Anterior cingulate cortex (tissue), 58 donors: ENCODE measurements at regions not wholly inside any gene's neighbourhood (a gene's known extent, or its start where the extent isn't known, plus 50 kb on each side); places are given as distances from the start of the nearest gene placed in this dataset.

Experiments used
- DNase-seq, 58 donors: peaks; one replicate each; lab custom pipeline; 2025; lab: John Stamatoyannopoulos, UW

DNA sequence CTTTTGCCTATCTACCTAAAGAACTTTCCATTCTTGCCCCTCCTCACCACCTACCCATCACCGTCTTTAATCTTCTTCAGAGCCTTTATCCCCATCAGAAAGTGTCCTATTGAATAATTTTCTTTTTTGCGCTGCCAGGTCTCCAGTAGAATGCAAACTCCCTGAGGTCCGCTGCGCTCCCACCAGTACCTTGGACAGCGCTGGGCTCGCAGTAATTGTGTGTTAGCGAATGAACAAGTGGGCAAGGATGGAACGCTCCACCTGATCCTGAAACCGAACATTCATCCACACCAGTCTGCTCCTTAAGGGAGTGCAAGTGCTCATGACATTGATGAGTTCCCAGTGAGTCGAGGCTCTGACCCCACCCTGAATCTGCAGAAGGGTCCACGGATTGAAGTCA, 391.2 kb downstream of the CDH26 start:
- DNase-seq = no peak

DNA sequence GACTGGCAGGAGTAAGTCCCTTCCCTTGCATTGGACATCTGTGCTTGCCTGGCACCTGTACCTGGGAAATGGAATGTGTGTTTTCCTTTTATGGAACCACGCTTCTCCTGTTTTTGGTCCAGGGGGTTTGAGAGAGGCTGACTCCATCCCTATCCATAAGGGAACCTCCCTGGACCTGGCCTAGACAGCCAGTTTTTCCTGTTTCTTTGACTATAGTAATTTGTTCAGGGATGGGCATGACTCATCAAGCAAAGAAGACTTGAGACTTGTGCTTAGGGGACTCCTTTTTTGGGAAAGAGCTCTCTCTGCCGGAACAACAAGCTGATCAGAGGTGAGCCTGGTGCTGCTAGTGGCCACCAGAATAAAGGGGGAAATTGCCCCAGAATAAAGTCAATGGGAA, 393.8 kb downstream of the CDH26 start:
- DNase-seq = peak in 1 of 58 donors; percentile 7

DNA sequence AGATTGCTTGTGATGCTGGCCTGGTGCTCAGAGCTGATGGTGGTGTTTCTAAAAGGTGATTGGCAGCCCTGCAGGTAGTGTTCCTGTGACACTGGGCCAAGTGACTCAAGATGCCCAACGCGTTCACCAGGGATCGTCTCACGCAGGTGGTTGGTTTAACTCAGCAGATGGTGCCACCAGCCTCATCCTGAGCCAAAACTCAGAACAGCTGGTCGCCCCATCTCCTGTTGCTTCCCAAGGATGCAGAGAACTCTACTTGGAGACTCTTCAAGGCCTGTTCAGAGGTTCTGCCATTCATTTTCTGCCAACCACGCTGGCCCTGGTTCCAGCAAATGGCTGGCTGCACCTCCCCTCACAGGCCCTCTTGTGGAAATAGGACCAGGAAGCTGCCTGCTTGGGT, 394.4 kb downstream of the CDH26 start:
- peak in 6 of 58 donors; percentile 7 to 34 (median 20) for DNase-seq

DNA sequence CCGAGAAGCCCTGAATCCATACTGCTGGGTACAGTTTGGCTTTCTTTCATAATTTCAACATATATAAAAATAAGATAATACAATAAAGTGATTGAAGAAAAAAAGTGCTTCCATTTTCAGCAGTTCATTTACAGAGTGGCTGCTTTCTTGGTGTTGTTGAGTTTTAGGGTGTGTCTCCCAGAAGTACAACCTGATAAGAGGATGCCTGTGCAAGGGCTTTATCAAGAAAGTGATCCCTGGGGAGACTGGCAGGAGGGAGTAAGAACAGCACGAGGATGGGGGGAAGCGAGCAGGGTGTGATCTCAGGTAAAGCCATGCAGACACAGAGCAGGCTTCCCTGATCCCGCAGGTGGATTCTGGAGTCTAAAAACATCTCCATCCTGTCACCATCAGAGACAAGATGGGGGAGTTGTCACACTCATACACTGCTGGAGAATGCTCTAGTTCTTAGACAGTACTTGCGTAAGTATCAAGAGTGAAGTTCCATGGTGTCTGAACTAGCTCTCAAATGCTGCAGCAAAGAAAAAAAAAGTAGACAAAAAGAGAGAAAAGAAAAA, 395.9 kb downstream of the CDH26 start:
- DNase-seq = no peak

DNA sequence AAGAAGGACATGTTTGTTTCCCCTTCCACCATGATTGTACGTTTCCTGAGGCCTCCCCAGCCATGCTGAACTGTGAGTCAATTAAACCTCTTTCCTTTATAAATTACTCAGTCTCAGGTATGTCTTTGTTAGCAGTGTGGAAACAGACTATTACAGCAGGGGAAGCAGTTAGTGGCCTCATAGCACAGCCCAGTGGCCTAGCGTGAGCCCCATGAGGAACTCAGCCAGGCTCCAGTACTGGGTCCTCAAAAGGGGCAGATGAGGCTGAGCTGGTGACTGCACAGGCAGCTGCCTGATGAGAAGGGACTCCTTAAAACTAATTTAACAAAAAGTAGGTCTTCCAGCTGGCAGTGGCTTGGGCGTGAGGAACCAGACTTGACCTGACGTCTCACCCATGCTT, 399.9 kb downstream of the CDH26 start:
- no peak for DNase-seq

DNA sequence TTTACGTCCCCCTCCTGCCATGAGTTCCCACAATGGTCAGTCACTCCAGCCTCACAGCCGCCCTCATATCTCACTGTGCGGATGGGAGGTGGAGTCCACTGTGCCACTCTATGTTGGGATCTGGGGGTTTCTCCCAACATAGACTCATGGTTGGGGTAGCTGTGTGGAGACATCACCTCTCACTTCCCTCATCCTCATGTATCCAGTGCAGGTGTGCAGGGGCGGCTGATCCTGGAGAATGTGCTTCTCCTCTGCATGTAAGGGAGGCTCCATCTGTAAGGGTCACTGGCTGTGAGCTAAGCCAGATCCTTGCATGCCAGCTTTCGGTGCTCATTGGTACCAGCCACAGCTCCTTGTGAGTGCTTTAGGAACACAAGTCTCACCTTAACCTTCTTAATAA, 400.8 kb downstream of the CDH26 start:
- no peak for DNase-seq

DNA sequence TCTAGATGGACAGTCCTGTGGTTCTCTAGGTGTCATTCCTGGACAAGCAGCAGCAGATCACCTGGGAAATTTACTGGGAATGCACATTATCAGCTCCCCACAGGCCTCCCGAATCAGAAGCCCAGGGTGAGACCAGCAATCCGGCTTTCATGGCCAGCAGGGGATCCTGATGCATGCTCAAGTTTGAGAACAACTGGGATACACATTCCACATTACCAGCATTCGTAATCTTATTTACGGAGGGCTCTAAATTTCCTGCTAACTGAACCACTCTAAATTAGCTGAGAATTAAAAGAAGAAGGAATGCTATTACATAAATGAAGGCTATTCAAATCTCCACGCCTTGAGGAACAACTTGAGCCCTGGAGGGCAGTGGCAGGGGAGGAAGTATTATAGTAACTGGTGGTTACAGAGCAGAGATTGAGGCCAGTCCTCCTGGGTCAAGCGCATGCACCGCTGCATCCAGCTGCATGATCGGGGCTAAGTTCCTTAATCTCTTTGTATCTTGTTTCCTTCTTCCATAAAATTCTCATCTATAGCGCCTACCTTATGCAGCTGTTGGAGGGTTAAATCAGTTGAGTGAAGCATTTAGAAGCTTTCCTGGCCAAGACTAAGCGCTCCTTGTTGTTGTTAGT, 403.7 kb downstream of the CDH26 start:
- no peak for DNase-seq

DNA sequence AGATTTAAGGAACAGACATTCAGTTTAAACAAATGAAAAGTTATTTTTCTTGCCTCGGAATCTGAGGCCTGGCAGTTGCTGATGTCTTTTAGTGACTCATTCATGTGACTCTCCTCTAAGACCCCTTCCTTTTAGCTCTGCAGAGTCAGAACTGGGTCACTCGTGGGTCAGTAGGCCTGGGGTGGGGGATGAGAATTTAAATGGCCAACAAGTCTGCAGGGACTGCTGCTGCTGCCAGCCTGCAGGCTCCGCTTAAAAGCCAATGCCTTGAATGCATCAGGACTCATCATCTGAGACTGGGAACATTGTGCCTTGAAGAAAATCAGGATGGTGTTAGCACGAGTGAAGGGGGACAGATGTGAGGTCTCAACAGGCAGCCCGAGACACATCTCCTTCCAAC, 404.3 kb downstream of the CDH26 start:
- no peak for DNase-seq

DNA sequence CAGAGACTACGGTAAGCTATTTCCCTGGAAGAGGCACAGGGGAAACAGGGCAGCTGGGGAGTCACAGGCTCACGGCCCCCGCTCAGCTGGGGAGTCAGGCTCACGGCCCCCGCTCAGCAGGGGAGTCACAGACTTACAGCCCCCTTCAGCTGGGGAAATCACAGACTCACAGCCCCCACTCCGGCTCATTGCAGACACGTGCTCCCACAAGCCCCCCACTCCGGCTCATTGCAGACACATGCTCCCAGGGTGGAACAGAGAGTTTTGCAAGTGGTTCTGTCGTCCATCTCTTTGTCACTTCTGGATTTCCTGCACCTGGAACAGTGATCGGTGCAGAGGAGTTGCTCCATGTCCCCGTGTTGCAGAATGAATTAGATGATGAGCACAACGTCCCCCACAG, 405.5 kb downstream of the CDH26 start:
- DNase-seq = no peak

DNA sequence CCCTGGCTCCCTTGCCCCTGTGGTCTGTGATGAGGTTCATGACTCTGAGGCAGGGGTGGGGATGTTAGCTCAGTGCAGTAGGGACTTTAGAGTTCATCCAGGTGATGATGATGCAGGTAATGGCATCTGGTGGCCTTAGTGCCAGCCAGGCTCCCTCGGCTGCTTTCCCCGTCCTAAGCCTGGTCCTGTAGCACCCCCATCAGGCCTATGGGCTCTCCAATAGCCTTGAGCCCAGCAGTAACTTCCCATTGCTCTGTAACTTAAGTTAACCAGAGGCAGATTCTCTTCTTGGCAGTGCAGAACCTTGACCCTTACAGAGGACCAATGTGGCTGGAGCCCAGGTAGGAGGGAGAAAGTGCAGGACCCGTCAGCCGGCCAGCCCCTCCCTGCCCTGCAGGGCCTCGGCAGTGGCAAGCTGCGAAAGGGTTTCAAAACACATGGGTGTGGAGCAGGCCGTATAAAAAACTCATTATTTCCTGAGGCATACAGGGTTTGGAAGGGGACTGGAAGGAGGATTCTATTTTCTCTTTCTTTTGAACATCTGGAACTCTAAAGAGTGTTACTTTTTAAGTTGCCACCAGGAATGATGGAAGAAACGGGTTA, 406.9 kb downstream of the CDH26 start:
- DNase-seq = no peak

DNA sequence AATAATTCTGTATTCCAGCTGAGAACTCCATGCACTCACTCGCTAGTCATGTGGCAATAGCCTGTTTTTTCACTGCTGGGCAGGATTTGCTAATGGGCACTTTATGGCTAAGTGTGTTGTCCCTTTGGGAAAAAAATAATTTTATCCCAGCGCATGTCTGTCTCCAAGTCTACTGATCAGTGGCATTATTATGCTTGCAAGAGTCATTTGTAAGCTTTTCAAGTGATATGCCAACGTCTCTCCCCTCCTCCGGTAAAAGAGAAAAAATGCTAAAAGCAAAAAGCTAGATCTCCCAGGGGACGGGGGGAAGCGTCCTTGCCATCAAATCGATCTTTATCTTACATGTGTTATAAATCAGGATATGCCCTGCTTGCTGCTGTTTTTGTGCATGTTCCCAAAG, 407.7 kb downstream of the CDH26 start:
- no peak for DNase-seq

DNA sequence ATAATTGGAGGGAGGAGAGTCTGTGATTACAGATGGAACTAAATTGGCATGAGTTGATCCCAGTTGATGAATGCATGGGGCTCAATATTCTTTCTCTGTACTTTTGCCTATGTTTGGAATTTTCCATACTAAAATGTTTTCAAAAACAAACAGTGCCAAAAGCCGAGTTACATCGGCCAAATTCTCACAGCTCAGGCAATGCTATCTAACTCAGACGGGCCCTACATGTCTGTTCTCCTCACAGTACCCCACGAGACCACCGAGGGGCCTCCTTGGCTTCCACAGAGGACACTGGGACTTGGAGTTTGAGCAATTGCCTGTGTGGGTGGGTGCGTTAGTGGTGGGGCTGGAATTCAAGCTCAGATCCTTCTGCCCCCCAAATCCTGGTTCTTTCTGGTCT, 413.2 kb downstream of the CDH26 start:
- DNase-seq = no peak

DNA sequence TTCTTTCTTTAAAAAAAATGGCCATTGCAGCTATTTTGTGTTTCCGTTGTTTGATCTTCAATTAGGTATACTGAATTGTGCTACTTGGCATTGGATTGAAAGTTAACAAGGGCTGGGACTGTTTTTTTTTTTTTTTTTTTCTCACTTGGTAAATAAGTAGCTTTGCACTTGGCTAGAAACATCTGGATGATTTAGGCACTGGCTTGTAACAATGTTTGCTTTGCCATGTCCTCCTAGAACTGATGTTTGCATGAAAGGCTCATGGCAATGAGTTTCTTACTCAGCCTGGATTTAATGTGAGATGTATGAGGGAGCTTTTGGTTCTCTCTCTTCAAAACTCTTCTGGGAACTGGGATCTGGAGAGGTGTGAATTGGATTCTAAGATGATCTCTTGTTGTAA, 414.1 kb downstream of the CDH26 start:
- DNase-seq = no peak

DNA sequence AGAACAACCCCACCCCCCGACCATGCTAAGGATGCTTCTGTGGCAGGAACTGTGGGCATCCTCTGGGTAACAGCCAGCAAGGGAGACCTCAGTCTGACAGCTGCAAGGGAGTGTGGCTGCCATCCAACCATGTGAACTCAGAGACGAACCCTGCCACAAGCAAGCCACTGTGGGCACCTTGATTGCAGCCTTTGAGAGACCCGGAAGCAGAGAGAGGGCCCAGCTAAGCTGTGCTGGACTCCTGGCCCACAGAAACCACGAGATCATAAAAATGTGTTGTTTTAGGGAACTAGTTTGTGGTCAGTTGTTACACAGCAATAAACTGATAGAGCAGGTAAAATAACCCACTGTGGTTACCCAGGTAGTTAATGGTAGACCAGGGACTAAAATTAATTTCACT, 414.6 kb downstream of the CDH26 start:
- no peak for DNase-seq

DNA sequence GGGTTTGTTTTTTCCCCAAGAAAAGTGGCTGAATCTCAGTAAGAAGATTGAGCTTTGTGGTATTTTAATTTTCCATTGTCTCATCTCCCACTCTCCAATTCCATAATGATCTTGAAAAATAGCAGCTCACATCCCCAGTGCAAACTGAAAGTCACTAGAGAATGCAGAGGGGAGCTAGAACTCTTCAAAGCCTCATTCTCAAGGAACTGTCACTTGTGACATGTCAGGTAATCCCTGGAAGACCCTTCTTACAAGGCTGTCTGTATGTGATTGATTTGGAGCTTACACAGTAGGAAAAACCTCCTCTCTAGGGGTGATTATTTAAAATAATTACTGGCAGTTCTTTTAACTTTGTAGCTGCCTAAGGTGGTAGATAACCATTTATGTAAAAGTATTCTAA, 420.4 kb downstream of the CDH26 start:
- DNase-seq = no peak

DNA sequence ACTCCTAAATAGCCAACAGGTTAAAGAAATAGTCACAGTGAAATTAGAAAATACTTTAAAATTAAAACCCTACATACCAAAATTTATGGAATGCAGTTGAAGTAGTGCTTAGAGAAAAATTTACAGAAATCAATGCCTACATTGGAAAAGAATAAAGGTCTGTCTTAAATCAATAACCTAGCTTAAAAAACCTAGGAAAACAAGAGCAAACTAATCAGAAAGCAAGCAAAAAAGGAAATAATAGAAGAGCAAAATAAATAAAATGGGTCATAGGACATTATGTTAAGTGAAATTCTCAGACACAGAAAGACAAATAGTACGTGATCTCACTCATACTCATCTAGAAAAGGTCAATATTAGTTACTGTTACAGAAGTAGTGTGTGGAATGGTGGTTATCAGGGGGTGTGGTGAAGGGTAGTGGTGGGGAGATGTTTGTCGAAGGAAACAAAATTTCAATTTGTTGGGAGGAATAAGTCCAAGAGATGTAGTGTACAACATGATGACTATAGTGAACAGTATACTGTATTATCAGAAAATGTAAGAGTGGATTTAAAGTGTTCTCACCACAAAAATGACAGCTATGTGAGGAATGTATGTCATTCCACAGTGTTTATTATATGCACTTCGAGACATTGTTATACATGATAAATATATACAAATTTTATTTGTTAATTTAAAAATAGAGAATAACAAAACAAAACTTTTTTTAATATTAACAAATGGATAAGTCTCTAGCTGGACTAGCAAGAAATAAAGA, 423.6 kb downstream of the CDH26 start:
- no peak for DNase-seq

DNA sequence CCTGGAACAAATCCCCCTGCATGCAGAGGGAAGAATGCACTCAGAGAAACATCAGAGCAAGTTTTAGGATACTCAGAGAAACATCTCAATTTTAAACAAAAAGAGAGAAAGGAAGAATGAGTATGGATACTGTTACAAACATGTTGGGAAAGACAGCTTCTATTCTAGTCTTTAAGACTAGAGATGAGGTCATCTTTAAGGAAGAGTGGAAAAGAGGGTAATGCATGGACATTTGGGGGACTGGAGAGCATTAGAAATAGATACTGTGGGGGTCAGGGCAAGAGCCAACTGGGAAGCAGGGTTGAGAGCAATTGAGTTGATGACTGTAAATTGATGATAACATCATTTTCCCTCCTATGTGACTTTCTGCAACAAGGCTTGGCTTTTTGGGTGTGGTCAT, 431.2 kb downstream of the CDH26 start:
- DNase-seq = no peak

DNA sequence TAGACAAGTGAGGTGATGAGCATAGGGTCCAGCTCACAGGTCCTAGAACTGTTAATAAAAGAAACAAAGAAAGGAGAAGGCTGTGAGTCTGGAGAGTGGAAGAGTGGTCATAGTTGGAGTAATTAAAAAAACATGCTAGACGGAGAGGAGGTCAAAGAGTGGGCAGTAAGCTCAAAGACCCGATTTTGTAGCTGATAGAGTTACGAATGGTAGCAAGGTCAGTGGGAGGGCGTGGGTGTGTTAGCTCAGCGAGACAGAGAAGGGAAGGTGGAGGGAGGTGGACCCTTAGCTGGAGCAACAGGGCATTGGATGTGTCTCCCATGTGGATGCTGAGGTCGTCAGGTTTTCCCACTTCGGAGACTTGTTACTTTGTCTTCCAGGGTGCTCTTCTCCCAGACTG, 431.7 kb downstream of the CDH26 start:
- no peak for DNase-seq

DNA sequence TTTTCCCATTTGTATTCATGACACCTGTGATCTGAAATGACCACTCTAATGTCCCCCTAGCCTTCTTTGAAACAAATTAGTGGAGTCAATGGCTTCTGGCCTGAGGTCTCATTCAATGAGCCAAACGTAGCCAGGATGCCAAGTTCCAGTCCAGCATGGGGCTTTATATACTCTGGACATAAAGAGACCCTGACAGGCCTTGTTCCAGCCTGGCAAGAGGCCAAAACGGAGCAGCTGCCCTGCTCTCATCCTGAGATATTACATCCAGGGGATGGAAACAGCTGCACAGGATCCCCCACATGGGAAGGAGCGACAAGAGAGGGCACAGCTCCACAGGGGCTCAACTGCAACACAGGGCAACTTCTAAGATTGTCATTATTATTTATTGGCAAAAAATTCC, 437.8 kb downstream of the CDH26 start:
- no peak for DNase-seq

DNA sequence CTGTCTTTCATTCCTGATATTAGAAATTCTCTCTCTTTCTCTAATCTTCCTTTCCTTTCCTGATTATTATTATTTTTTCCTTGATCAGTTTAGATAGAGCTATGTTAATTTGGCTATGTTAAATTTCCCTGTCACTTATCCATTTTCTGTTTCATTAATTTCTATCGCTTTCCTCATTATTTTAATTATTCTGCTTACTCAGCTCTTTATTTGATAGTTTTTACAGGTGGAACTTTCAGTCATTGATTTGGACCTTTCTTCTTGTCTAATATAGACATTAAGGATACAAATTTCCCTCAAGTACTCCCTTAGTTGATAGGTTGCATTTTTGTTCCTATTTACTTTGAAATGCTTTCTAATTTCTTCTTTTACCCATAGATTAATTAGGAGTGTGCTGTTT, 442.3 kb downstream of the CDH26 start:
- DNase-seq = no peak

DNA sequence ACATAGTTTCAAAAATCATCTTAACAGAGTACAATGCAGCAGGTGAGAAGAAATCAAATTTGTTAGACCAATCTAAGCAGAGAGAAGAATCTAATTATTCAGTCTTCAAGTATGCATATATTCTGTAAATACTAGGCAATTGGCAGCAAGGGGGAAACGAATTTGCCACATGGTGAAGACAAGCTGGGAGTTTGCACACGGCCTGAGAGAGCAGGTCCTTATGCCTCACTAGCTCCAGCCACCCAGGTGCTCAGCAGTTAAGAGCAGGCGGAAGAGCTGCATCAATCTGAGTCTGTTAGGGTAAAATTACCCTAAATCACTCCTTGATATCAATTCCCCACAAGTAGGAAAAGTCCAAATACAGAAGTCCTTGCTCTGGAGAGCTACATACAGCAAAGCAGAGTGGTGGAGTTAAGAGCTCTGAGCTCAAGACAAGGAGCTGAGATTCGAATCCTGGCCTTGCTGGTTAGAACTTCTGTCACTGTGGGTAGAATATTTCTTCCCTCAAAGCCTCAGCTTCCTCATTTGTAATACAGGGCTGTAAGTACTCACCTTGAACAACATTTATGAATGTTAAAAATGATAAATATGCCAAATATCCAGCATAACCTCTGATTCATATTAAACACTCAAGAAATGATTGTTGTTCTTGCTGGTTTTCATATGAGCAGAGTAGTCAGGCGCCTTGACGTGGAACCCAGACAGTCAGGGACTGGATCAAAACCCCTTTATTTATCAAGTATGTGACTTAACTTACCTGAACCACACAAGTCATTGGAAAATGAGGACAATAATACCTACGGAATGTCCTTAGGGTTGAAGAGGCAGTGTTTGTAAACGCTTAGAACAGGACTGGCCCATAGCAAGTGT, 444.2 kb downstream of the CDH26 start:
- DNase-seq = no peak
